ENCODE measurements at regions not wholly inside any gene's neighbourhood (a gene's known extent, or its start where the extent isn't known, plus 50 kb on each side); places are given as distances from the start of the nearest gene placed in this dataset.

DNA sequence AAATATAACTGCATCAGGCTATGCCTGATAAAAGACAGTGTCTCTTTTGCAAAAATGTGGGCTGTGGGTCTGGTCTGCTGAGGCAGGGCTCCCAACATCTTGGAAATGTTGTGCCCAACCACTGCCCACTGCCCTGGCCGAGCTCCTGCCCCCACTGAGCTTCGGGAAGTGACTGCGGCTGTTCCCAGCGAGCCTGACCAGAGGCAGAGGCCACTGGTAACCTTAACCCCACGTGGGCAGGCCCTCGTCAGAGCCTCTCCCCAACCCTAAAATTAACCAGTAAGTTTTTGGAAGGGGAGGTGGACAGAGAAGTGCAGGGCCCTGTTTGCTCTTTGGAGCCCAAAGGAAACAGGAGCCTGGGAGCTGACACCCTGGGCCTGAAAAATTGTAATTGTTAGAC is 225.9 kb downstream of the MAFB start:
- TF ChIP-seq POLR2A (IDR thresholded peaks at IDR 0.05; ENCODE audit: low read length), result no peak
- no peak for TF ChIP-seq GATA1 (IDR thresholded peaks at IDR 0.05; ENCODE audit: low read depth, low read length)
